Effector memory CD8-positive, alpha-beta T cell (primary cell): ENCODE measurements at regions not wholly inside any gene's neighbourhood (a gene's known extent, or its start where the extent isn't known, plus 50 kb on each side); places are given as distances from the start of the nearest gene placed in this dataset.
"Not testable (repeated sequence)": the region's sequence is repeated elsewhere in the genome, so short reads cannot be mapped to it uniquely, and the experiment has no call there.

Experiments used
- ATAC-seq: fragments of 150-1000 bp; cut with Tn5 transposase; replicated peaks from 2 replicates; pipeline ENCODE4 v1.10.0; 2021; ENCODE audit warnings: mild to moderate bottlenecking, moderate library complexity
- DNase-seq, 3 experiments: peaks; one replicate each; pipeline ENCODE4 v3.0.0; 2021
- H3K27ac Mint-ChIP-seq, 2 donors: one replicate each; pipeline ENCODE4 v1.8.0; 2022; ENCODE audit warnings: mild to moderate bottlenecking in 2 of 2, mixed read lengths in 2 of 2, moderate library complexity in 2 of 2
- H3K27me3 Mint-ChIP-seq, 2 donors: one replicate each; pipeline ENCODE4 v1.8.0; 2022; ENCODE audit warnings: mixed read lengths in 2 of 2
- H3K36me3 Mint-ChIP-seq: one replicate; pipeline ENCODE4 v1.8.0; 2022; ENCODE audit warnings: mild to moderate bottlenecking, moderate library complexity, mixed read lengths; ENCODE audit not compliant: insufficient read depth
- H3K4me1 Mint-ChIP-seq, 2 donors: one replicate each; pipeline ENCODE4 v1.8.0; 2022; ENCODE audit warnings: low read depth in 2 of 2, mixed read lengths in 2 of 2
- H3K4me3 Mint-ChIP-seq, 2 donors: one replicate each; pipeline ENCODE4 v1.8.0; 2022; ENCODE audit warnings: mild to moderate bottlenecking in 2 of 2, mixed read lengths in 2 of 2, moderate library complexity in 2 of 2
- H3K9me3 Mint-ChIP-seq, 2 donors: one replicate each; pipeline ENCODE4 v1.8.0; 2022; ENCODE audit warnings: mixed read lengths in 2 of 2

DNA sequence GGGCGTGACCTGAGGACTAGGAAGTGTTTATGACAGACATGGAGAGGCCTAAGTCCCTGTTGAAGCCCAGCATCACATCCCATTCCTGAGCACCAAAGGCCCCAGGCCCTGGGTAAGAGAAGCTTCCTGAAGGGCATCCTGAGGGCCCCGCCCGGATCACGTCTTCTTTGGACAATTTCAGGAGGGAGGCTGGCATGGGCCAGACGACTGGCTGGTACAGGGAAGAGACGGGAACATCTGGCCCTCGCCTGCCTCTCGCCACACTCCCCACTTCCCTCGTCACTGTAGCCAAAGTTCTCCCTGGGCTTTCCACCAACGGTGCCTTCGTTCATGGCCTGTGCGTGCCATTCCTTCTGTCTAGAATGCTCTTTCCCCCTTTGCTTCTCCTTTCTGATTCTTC, 128.1 kb downstream of the LRRC37A3 start:
- peaks cover 25% of the 10 kb centered on the region for H3K36me3 Mint-ChIP-seq
- peaks cover 11 to 14% of the 10 kb centered on the region in 2 donors for H3K4me1 Mint-ChIP-seq
- not testable (repeated sequence) for H3K27me3 Mint-ChIP-seq, ATAC-seq, H3K4me3 Mint-ChIP-seq, DNase-seq, H3K9me3 Mint-ChIP-seq
- peak overlapping the region in 1 of 2 donors; percentile 91 for H3K27ac Mint-ChIP-seq

DNA sequence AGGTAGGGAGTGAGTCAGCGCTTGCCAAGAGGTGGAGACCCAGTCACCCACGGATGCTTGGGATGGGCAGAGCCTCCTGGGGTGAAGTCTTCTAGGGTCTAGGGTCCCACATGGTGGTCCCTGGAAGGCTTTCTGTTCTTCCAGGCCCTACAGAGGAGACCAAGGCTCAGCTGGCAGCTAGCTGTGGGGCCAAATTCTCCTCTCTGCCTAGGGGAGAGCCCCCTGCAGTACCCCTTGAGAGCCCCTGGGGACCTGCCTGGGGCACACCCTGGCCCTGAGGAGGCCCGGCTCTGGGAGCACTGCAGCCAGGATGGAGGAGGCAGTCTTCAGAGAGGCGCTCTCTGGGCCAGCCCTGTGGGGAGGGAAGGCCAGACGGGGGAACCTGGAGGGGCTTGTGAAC, 128.6 kb upstream of the SMURF2 start:
- Mint-ChIP-seq H3K4me1 (peaks cover 11 to 12% of the 10 kb centered on the region in 2 donors), H3K27ac (peak overlapping the region in 1 of 2 donors; percentile 12), H3K36me3 (peaks cover 25% of the 10 kb centered on the region)
- ATAC-seq, H3K4me3 Mint-ChIP-seq, H3K27me3 Mint-ChIP-seq, H3K9me3 Mint-ChIP-seq, DNase-seq: not testable (repeated sequence)

DNA sequence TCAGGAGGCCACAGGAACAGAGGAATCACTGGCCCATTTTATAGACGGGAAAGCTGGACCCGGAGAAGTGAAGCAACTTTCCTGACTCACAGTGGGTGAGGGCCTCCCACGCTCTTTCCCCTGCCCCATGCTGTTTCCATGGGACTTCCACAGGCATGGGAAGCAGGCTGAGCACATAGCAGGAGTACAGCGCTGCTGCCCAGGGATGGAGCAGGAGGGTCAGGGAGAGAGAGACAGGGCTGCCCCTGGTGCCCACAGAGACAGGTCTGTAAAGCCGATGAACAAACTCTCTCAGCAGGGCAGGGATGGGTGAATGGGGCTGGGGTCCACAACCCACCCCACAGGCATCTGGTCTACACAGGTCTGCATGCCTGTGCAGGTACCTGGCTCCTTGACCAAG, 128.1 kb upstream of the SMURF2 start:
- not testable (repeated sequence) for H3K27me3 Mint-ChIP-seq, H3K9me3 Mint-ChIP-seq, DNase-seq, ATAC-seq, H3K4me3 Mint-ChIP-seq
- Mint-ChIP-seq H3K4me1 (peaks cover 11 to 12% of the 10 kb centered on the region in 2 donors), H3K36me3 (peaks cover 26% of the 10 kb centered on the region), H3K27ac (peak overlapping the region in 1 of 2 donors; percentile 12)

DNA sequence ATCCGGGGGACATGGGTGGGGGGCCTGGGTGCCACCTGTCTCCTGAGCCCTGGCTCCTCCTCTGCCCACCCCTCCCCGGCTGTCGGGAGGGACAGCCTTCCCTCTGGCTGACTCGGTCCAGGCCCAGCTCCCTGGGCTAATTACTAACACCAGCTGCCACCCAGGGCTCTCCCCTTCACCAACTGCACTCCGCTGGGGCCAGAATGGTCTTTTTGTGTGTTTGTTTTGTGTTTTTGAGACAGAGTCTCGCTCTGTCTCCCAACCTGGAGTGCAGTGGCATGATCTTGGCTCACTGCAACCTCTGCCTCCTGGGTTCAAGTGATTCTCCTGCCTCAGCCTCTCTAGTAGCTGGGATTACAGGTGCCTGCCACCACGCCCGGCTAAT, 126.9 kb upstream of the SMURF2 start:
- not testable (repeated sequence) for H3K27me3 Mint-ChIP-seq, ATAC-seq, H3K4me3 Mint-ChIP-seq, DNase-seq, H3K9me3 Mint-ChIP-seq
- Mint-ChIP-seq H3K4me1 (peaks cover 11 to 12% of the 10 kb centered on the region in 2 donors), H3K36me3 (peaks cover 33% of the 10 kb centered on the region), H3K27ac (peak overlapping the region in 1 of 2 donors; percentile 12)

DNA sequence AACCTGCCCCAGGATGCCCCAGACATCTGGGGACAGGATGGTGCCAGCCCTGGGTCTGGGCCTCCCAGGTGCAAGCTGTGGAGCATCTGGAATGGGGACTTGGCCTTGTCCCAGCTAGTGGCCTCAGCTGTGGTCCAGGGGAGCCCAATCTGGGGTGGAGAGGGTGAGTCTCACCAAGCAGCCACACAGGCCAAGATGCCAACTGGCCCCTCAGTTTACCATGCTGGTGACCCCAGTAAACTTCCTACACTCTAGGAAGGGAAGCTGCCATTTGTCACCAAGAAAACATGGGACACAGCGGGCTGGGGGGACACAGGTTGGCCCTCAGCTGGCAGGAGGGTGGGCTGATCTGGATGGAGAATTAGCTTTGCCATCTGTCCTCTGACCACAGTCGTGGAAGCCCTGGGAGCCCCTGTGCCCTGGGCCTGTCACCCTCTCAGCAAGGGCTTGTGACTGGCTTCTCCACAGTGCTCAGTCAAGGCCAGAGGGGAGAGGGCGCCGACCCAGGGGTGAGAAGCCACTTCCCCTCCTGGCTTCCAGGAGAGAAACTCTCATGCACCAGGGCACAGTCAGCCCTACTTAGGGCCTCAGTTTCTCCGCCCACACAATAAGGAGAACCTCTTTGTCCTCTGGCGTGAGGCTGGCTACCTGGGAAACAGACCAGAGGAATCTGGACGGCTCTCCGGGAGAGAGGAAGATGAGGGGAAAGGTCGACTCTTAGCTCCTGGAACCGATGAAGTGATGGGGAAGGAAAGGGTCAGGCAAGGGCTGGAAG, 126.4 kb upstream of the SMURF2 start:
- no peak for DNase-seq
- H3K36me3 Mint-ChIP-seq: peaks cover 37% of the 10 kb centered on the region
- peak overlapping the region in 1 of 2 donors; percentile 12 for H3K27ac Mint-ChIP-seq
- H3K4me1 Mint-ChIP-seq: peaks cover 11 to 12% of the 10 kb centered on the region in 2 donors
- ATAC-seq: no peak
- H3K4me3 Mint-ChIP-seq: no peak overlapping the region
- no peaks in the 10 kb centered on the region for H3K9me3 Mint-ChIP-seq
- no peaks in the 10 kb centered on the region for H3K27me3 Mint-ChIP-seq

DNA sequence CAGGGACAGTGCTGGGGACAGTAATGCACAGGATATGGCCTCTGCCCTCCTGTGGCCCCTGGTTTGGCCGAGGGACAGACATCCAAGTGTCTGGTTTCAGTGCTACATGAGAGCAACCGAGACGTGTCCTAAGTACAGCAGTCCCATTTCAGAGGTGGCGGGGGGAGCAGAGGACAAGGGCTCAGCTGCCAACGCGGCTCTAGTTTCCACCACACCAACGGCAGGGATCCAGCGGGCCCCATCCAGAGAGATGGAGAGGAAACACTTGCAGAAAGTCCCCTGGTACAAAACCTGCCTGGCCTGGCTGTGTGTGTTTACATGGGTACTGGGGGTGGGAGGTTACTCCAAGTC, 125.8 kb upstream of the SMURF2 start:
- ATAC-seq (no peak), DNase-seq (no peak)
- no peaks in the 10 kb centered on the region for H3K9me3 Mint-ChIP-seq
- no peak overlapping the region for H3K4me3 Mint-ChIP-seq
- H3K36me3 Mint-ChIP-seq: peaks cover 37% of the 10 kb centered on the region
- no peaks in the 10 kb centered on the region for H3K27me3 Mint-ChIP-seq
- H3K27ac Mint-ChIP-seq: peak overlapping the region in 1 of 2 donors; percentile 38
- H3K4me1 Mint-ChIP-seq: peaks cover 7 to 12% of the 10 kb centered on the region in 2 donors

DNA sequence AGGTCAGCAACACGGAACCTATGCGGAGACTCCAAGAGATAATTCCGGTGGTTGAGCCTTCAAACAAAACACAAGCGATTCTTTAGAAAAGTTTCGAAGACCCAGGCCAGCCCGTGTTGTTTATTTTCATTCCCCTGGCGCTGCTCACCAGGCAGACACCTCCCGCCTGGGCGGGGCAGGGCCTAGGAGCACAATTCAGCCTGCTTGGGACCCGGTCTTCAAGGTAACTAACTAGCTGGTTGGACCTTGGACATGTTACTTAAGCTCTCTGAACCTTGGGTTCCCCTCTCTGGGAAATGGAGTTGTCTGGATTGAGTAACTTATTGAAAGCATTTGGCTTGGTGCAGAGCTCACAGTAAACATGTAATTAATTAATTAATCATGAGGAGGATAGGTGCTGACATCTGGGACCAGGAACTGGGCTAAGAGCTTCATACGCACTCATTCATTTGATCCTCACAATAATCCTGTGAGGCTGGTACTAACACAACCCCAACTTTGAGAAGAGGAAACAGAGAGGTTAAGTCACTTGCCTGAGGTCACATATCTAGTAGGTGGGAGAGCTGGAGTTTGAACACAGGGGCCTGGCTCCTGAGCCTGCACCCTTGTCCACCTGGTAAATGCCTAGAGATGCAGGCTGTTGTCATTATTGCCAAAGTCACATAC, 125.3 kb upstream of the SMURF2 start:
- peaks cover 37% of the 10 kb centered on the region for H3K36me3 Mint-ChIP-seq
- peak overlapping the region in 1 of 2 donors; percentile 38 for H3K27ac Mint-ChIP-seq
- peaks cover 5 to 10% of the 10 kb centered on the region in 2 donors for H3K4me1 Mint-ChIP-seq
- DNase-seq: no peak
- ATAC-seq: no peak
- H3K4me3 Mint-ChIP-seq: no peak overlapping the region
- no peaks in the 10 kb centered on the region for H3K27me3 Mint-ChIP-seq
- no peaks in the 10 kb centered on the region for H3K9me3 Mint-ChIP-seq

DNA sequence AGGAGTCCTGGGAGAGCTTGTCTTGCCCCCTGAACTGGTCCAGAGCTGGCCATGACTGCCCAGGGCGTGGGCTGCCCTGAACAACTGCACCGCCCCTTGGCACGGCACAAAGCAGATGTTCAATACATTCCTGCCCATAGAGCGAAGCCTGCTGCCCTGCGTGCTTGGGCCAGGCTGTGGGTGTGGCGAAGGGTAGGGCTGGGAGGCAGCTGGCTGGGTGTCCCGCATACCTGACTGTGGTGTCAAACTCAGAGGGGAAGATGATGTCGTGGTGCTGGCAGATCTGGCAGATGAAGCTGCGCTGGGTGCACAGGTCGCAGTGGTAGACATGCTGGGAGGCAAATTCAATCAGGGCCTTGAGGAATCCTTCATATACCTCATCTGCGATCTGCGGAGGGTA, 124.2 kb upstream of the SMURF2 start:
- H3K27me3 Mint-ChIP-seq: no peaks in the 10 kb centered on the region
- H3K4me3 Mint-ChIP-seq: no peak overlapping the region
- H3K4me1 Mint-ChIP-seq: peaks cover 6 to 13% of the 10 kb centered on the region in 2 donors
- ATAC-seq (no peak), DNase-seq (no peak)
- no peaks in the 10 kb centered on the region for H3K9me3 Mint-ChIP-seq
- peaks cover 36% of the 10 kb centered on the region for H3K36me3 Mint-ChIP-seq
- H3K27ac Mint-ChIP-seq: no peak overlapping the region

DNA sequence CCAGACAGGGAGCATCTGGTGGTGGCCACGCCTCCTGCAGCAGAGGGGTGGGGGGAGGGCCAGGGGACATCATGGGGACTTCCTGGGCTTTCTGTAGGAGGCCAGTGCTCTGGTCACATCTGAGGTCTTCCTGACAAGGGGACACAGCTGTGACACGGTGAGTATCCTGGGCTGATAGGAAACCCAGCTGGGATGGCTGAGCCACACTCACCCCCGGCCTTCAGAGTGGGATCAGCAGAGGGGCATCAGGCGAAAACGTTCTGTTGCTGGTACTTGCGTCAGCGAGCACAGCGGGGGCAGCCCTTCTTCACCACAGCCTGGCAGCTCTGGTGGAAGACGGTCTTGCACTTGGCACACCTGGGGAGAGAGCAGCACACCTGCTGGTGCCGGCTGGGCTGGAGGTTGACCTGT, 122.9 kb upstream of the SMURF2 start:
- ATAC-seq (no peak), DNase-seq (no peak)
- no peak overlapping the region for H3K27ac Mint-ChIP-seq
- H3K36me3 Mint-ChIP-seq: peaks cover 37% of the 10 kb centered on the region
- H3K9me3 Mint-ChIP-seq: no peaks in the 10 kb centered on the region
- no peak overlapping the region for H3K4me3 Mint-ChIP-seq
- peaks cover 6 to 14% of the 10 kb centered on the region in 2 donors for H3K4me1 Mint-ChIP-seq
- no peaks in the 10 kb centered on the region for H3K27me3 Mint-ChIP-seq

DNA sequence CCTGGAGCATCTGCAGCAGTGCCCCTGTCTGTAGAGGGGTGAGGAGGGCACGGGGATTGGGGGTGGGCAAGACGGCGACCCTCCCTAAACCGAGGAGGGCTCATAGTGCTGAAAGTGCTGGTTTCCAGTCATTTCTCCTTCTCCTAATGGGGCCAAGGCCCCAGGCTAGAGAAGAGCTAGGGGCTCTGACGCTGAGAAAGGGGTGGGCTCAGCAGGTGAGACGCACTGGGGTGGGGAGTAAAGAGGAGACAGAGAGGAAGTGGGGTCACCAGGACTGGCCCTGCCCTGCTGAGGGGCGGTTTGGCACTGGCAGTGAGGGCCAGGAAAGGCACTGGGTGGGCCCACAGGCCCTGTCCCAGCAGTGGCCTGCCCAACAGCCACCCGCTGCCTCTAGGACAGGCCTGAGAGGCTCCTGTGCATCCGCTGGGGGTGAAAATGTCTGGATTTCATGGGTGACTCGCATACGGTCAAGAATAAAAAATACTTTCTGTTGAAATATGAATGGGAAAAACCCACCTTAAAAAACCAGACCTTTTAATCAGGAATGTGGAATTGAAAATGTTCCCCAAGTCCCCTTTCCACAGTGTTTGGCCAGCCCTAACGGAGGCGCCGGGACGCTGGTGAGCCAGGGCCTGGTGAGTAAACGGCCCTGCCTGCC, 122.4 kb upstream of the SMURF2 start:
- Mint-ChIP-seq H3K4me1 (peaks cover 6 to 18% of the 10 kb centered on the region in 2 donors), H3K27ac (peak overlapping the region in 1 of 2 donors; percentile 66), H3K9me3 (no peaks in the 10 kb centered on the region), H3K27me3 (no peaks in the 10 kb centered on the region), H3K4me3 (no peak overlapping the region), H3K36me3 (peaks cover 37% of the 10 kb centered on the region)
- ATAC-seq (no peak), DNase-seq (no peak)

DNA sequence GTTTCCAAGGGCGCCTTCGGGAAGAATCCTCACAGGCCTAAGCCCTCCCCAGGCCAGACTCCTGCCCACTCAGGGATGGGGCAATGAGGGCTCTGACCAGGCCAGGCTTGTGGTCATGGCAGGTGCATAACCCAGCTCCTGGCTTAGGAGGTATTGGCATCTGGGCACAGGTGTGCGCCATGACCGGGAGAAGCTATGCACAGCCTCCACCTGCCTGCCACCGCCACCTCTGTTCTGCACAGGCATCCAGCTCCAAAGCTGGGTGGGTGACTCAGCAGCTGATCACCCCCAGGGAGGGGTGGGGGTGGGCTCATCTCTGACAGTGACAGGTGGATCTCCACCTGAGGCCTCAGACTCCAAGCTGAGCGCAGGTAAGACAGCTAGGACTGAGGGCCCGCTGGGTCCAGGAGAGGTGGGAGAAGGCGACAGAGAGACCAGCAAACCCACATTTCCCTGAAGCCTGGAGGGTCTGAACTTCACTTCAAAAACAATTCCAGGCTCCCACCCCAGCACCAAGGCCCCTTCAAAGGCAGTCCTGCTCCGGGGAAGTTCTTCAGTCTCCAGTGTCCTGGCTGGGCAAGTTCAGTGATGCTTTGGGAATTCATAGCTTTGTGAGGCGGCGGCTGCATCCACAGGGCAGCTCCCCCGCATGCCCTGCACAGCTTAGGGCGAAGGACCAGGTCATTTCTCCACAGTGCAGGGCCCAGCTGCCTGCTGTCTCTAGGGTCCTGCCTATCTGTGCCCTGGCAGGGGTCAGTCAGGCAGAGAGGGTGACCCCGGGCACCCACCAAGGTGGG, 121.6 kb upstream of the SMURF2 start:
- peaks cover 6 to 20% of the 10 kb centered on the region in 2 donors for H3K4me1 Mint-ChIP-seq
- no peaks in the 10 kb centered on the region for H3K9me3 Mint-ChIP-seq
- no peak overlapping the region for H3K4me3 Mint-ChIP-seq
- H3K27ac Mint-ChIP-seq: peak overlapping the region in 1 of 2 donors; percentile 66
- ATAC-seq (no peak), DNase-seq (no peak)
- H3K27me3 Mint-ChIP-seq: no peaks in the 10 kb centered on the region
- peaks cover 37% of the 10 kb centered on the region for H3K36me3 Mint-ChIP-seq

DNA sequence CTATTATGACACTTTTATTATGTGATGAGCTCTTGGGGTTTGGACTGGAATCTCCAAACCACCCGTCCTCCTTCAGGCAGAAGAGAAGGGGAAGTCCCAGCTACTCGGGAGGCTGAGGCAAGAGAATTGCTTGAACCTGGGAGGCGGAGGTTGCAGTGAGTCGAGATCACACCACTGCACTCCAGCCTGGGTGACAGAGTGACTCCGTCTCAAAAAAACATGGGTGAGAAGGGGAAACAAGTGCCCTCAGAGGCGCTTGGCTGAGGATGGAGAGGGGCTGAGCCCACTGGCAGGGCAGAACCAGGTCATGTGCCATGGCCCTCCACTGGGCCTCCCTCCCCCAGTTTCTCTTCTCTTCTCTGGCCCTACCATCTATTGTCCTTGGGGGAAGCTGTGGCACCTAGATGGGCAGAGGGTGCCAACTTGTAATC, 120.9 kb upstream of the SMURF2 start:
- H3K4me3 Mint-ChIP-seq: no peak overlapping the region
- DNase-seq (no peak), ATAC-seq (no peak)
- peaks cover 37% of the 10 kb centered on the region for H3K36me3 Mint-ChIP-seq
- H3K27me3 Mint-ChIP-seq: no peaks in the 10 kb centered on the region
- H3K9me3 Mint-ChIP-seq: no peaks in the 10 kb centered on the region
- peak overlapping the region in 1 of 2 donors; percentile 66 for H3K27ac Mint-ChIP-seq
- H3K4me1 Mint-ChIP-seq: peaks cover 6 to 20% of the 10 kb centered on the region in 2 donors
